Activated CD8-positive, alpha-beta T cell treated with anti-CD3 and anti-CD28 coated beads for 36 hours (primary cell): ENCODE measurements at regions not wholly inside any gene's neighbourhood (a gene's known extent, or its start where the extent isn't known, plus 50 kb on each side); places are given as distances from the start of the nearest gene placed in this dataset.

ENCODE experiments used
- ATAC-seq: fragments of 200-7000 bp; cut with Tn5 transposase; one replicate; pipeline ENCODE4 v1.10.0; 2021; ENCODE audit warnings: mild to moderate bottlenecking, moderate library complexity
- CTCF ChIA-PET: fragments of 350-600 bp; sonication (Branson Sonifier 250); formaldehyde crosslinking; loops from one replicate; lab custom pipeline; 2021; ENCODE audit warnings: antibody characterized with exemption; lab: Charles Lee
- POLR2A ChIA-PET: fragments of 350-600 bp; sonication (Branson Sonifier 250); formaldehyde crosslinking; loops from one replicate; lab custom pipeline; 2021; ENCODE audit warnings: antibody characterized with exemption; lab: Charles Lee
- DNase-seq: peaks from one replicate; pipeline ENCODE4 v3.0.0-alpha.2; 2020
- H3K27ac Mint-ChIP-seq: one replicate; pipeline ENCODE4 v1.8.0; 2021; ENCODE audit warnings: mild to moderate bottlenecking, mixed read lengths
- H3K27me3 Mint-ChIP-seq: one replicate; pipeline ENCODE4 v1.8.0; 2021; ENCODE audit warnings: mixed read lengths
- H3K36me3 Mint-ChIP-seq: one replicate; pipeline ENCODE4 v1.8.0; 2021; ENCODE audit warnings: low read depth, mixed read lengths
- H3K4me1 Mint-ChIP-seq: one replicate; pipeline ENCODE4 v1.8.0; 2021; ENCODE audit warnings: low read depth, mixed read lengths
- H3K4me3 Mint-ChIP-seq: one replicate; pipeline ENCODE4 v1.8.0; 2021; ENCODE audit warnings: mild to moderate bottlenecking, moderate library complexity, mixed read lengths
- H3K9me3 Mint-ChIP-seq: one replicate; pipeline ENCODE4 v1.8.0; 2021; ENCODE audit warnings: mixed read lengths
- intact Hi-C: fragments of 100-400 bp; cut with micrococcal nuclease; formaldehyde crosslinking; loops from one replicate; pipeline ENCODE4 v1.10.0; 2022
- TF ChIP-seq, protein P1 (sequence below): fragments of 200-600 bp; IDR thresholded peaks from one replicate; pipeline ENCODE4 v1.8.0; 2022; ENCODE audit warnings: antibody characterized with exemption, mild to moderate bottlenecking

DNA sequence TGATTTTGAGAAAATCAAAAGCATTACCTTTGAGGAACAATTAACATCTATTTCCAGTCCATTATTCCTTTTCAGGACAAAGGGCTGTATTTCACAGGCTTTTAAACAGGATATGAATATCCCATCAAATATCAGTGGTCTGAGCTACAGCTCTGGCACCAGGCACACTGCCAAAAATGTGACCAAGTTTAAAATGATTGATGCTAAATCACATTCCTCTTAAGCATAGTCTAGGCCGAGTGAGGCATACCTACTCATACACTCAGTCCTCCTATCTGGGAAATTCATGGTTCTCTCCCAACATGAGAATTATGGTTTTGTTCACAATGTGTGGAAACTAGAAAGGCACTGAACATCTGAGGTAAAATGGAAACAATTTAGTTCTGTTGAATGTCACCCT, 683.5 kb downstream of the TUSC7 start:
- Mint-ChIP-seq H3K27me3 (no peaks in the 10 kb centered on the region), H3K36me3 (no peaks in the 10 kb centered on the region), H3K27ac (no peak overlapping the region), H3K4me3 (no peak overlapping the region), H3K9me3 (no peaks in the 10 kb centered on the region), H3K4me1 (no peaks in the 10 kb centered on the region)
- ATAC-seq: no peak
- TF ChIP-seq, protein P1, sequence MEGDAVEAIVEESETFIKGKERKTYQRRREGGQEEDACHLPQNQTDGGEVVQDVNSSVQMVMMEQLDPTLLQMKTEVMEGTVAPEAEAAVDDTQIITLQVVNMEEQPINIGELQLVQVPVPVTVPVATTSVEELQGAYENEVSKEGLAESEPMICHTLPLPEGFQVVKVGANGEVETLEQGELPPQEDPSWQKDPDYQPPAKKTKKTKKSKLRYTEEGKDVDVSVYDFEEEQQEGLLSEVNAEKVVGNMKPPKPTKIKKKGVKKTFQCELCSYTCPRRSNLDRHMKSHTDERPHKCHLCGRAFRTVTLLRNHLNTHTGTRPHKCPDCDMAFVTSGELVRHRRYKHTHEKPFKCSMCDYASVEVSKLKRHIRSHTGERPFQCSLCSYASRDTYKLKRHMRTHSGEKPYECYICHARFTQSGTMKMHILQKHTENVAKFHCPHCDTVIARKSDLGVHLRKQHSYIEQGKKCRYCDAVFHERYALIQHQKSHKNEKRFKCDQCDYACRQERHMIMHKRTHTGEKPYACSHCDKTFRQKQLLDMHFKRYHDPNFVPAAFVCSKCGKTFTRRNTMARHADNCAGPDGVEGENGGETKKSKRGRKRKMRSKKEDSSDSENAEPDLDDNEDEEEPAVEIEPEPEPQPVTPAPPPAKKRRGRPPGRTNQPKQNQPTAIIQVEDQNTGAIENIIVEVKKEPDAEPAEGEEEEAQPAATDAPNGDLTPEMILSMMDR: no peak
- ChIA-PET CTCF (no interaction called here), POLR2A (no interaction called here)
- intact Hi-C loops: no loop called here
- DNase-seq: no peak

GRCh38 chr3:117398141-117398899, 688.7 kb downstream of the TUSC7 start:
- Mint-ChIP-seq H3K36me3 (no peaks in the 10 kb centered on the region), H3K9me3 (no peaks in the 10 kb centered on the region), H3K27me3 (no peaks in the 10 kb centered on the region), H3K4me1 (no peaks in the 10 kb centered on the region), H3K27ac (no peak overlapping the region), H3K4me3 (no peak overlapping the region)
- no peak for DNase-seq
- ATAC-seq: no peak
- POLR2A ChIA-PET: no interaction called here
- CTCF ChIA-PET: no interaction called here
- intact Hi-C loops: no loop called here
- TF ChIP-seq, protein P1: no peak

- DNase-seq (no peak), ATAC-seq (no peak)
- CTCF ChIA-PET: no interaction called here
- no peak overlapping the region for H3K27ac Mint-ChIP-seq
- no peaks in the 10 kb centered on the region for H3K9me3 Mint-ChIP-seq
- TF ChIP-seq, protein P1: no peak
- intact Hi-C loops: no loop called here
- no peak overlapping the region for H3K4me3 Mint-ChIP-seq
- POLR2A ChIA-PET: no interaction called here
- H3K27me3 Mint-ChIP-seq: no peaks in the 10 kb centered on the region
- H3K4me1 Mint-ChIP-seq: no peaks in the 10 kb centered on the region
- no peaks in the 10 kb centered on the region for H3K36me3 Mint-ChIP-seq
Observed at GRCh38 chr3:117399311-117400078, 689.9 kb downstream of the TUSC7 start.

- TF ChIP-seq, protein P1: no peak
- Mint-ChIP-seq H3K4me3 (no peak overlapping the region), H3K27ac (no peak overlapping the region), H3K9me3 (no peaks in the 10 kb centered on the region), H3K4me1 (no peaks in the 10 kb centered on the region), H3K36me3 (no peaks in the 10 kb centered on the region), H3K27me3 (no peaks in the 10 kb centered on the region)
- ATAC-seq (no peak), DNase-seq (no peak)
- CTCF ChIA-PET: no interaction called here
- POLR2A ChIA-PET: no interaction called here
- intact Hi-C loops: no loop called here
Observed at GRCh38 chr3:117400303-117400702, 690.7 kb downstream of the TUSC7 start.

- H3K27me3 Mint-ChIP-seq: no peaks in the 10 kb centered on the region
- CTCF ChIA-PET: no interaction called here
Observed at GRCh38 chr3:117404141-117404540, 694.6 kb downstream of the TUSC7 start.

More at GRCh38 chr3:117404141-117404540, 694.6 kb downstream of the TUSC7 start:
- DNase-seq (no peak), ATAC-seq (no peak)
- TF ChIP-seq, protein P1: no peak
- POLR2A ChIA-PET: no interaction called here
- Mint-ChIP-seq H3K4me3 (no peak overlapping the region), H3K9me3 (no peaks in the 10 kb centered on the region), H3K4me1 (no peaks in the 10 kb centered on the region), H3K36me3 (no peaks in the 10 kb centered on the region), H3K27ac (no peak overlapping the region)
- intact Hi-C loops: no loop called here
